CD14-positive monocyte (primary cell): ENCODE measurements at regions not wholly inside any gene's neighbourhood (a gene's known extent, or its start where the extent isn't known, plus 50 kb on each side); places are given as distances from the start of the nearest gene placed in this dataset.

Source experiments
- DNase-seq, 3 donors: peaks; one replicate each; pipeline ENCODE4 v3.0.0-alpha.2; 2011 to 2022
- H2AFZ ChIP-seq: 2 replicates; pipeline ENCODE4 v1.6.0; 2012; ENCODE audit warnings: mild to moderate bottlenecking, low read depth, low read length, inconsistent platforms; ENCODE audit not compliant: insufficient read depth, poor library complexity, severe bottlenecking
- H3K27ac ChIP-seq, 2 donors: 1 replicate in 1 of 2; 2 replicates in 1 of 2; pipeline ENCODE4 v1.5.1; 2012 to 2013; ENCODE audit warnings: low read length in 2 of 2, control low read depth in 1 of 2, inconsistent platforms in 1 of 2, low read depth in 1 of 2, mild to moderate bottlenecking in 1 of 2
- H3K27me3 ChIP-seq, 2 donors: one replicate each; pipeline versions ENCODE4 v1.6.0 to v1.6.1; 2011 to 2013; ENCODE audit warnings: low read length in 2 of 2; ENCODE audit not compliant: control insufficient read depth in 2 of 2, insufficient read depth in 2 of 2
- H3K36me3 ChIP-seq, 2 donors: replicated peaks in 1 of 2; 1 replicate in 1 of 2; 2 replicates in 1 of 2; pipeline versions ENCODE4 v1.5.1 to v1.6.1; 2012 to 2013; ENCODE audit warnings: low read length in 2 of 2, control low read depth in 1 of 2, inconsistent platforms in 1 of 2, mild to moderate bottlenecking in 1 of 2; ENCODE audit not compliant: insufficient read depth in 2 of 2, control insufficient read depth in 1 of 2
- H3K4me1 ChIP-seq, 2 donors: 1 replicate in 1 of 2; 2 replicates in 1 of 2; pipeline versions ENCODE4 v1.5.1 to v1.6.1; 2012 to 2013; ENCODE audit warnings: low read length in 2 of 2, control low read depth in 1 of 2, inconsistent platforms in 1 of 2, mild to moderate bottlenecking in 1 of 2, moderate library complexity in 1 of 2; ENCODE audit not compliant: insufficient read depth in 2 of 2, control insufficient read depth in 1 of 2
- H3K4me2 ChIP-seq: replicated peaks from 2 replicates; pipeline ENCODE3; 2012; ENCODE audit warnings: low read length, moderate library complexity, mild to moderate bottlenecking; ENCODE audit not compliant: poor library complexity, severe bottlenecking; ENCODE audit errors: extremely low read depth
- H3K4me3 ChIP-seq, 3 experiments: fragments of 200-600 bp in 1 of 3; sonication (generic) in 1 of 3; replicated peaks in 1 of 3; 1 replicate in 2 of 3; 2 replicates in 1 of 3; pipeline ENCODE4 v1.5.1; 2011 to 2013; ENCODE audit warnings: low read length in 3 of 3, mild to moderate bottlenecking in 3 of 3, control low read depth in 2 of 3, low read depth in 2 of 3, inconsistent platforms in 1 of 3, moderate library complexity in 1 of 3
- H3K79me2 ChIP-seq: 2 replicates; pipeline ENCODE4 v1.6.0; 2012; ENCODE audit warnings: mild to moderate bottlenecking, control low read depth, inconsistent platforms, low read length, moderate library complexity; ENCODE audit not compliant: insufficient read depth
- H3K9ac ChIP-seq: 2 replicates; pipeline ENCODE4 v1.6.0; 2017; ENCODE audit warnings: low read length, mild to moderate bottlenecking; ENCODE audit not compliant: insufficient read depth, poor library complexity, severe bottlenecking
- H3K9me3 ChIP-seq, 2 donors: replicated peaks in 1 of 2; 1 replicate in 1 of 2; 2 replicates in 1 of 2; pipeline versions ENCODE4 v1.5.1 to v1.6.1; 2012 to 2013; ENCODE audit warnings: low read length in 2 of 2, control low read depth in 1 of 2; ENCODE audit not compliant: control insufficient read depth in 1 of 2, insufficient read depth in 1 of 2
- H4K20me1 ChIP-seq: 2 replicates; pipeline ENCODE4 v1.6.0; 2012; ENCODE audit warnings: mild to moderate bottlenecking, low read length, control low read depth, moderate library complexity; ENCODE audit not compliant: insufficient read depth
- H3K27ac Mint-ChIP-seq, 7 donors: one replicate each; pipeline ENCODE4 v1.8.0; 2020; ENCODE audit warnings: mild to moderate bottlenecking in 7 of 7, mixed read lengths in 7 of 7, moderate library complexity in 6 of 7, inconsistent platforms in 2 of 7
- H3K27me3 Mint-ChIP-seq, 3 donors: one replicate each; pipeline ENCODE4 v1.8.0; 2021 to 2022; ENCODE audit warnings: low read depth in 3 of 3, mild to moderate bottlenecking in 3 of 3, mixed read lengths in 3 of 3, moderate library complexity in 3 of 3, inconsistent platforms in 1 of 3
- H3K36me3 Mint-ChIP-seq, 2 donors: one replicate each; pipeline ENCODE4 v1.8.0; 2020; ENCODE audit warnings: mixed read lengths in 2 of 2, inconsistent platforms in 1 of 2, mild to moderate bottlenecking in 1 of 2
- H3K4me1 Mint-ChIP-seq: one replicate; pipeline ENCODE4 v1.8.0; 2020; ENCODE audit warnings: mild to moderate bottlenecking, mixed read lengths
- H3K4me3 Mint-ChIP-seq, 2 donors: one replicate each; pipeline ENCODE4 v1.8.0; 2020; ENCODE audit warnings: mild to moderate bottlenecking in 2 of 2, mixed read lengths in 2 of 2, moderate library complexity in 1 of 2
- H3K9me3 Mint-ChIP-seq, 7 donors: one replicate each; pipeline ENCODE4 v1.8.0; 2020 to 2022; ENCODE audit warnings: mixed read lengths in 7 of 7, mild to moderate bottlenecking in 6 of 7, moderate library complexity in 6 of 7, inconsistent platforms in 2 of 7
- WGBS: methylation state at CpG from one replicate; pipeline ENCODE4 v1.1.5; 2013; ENCODE audit warnings: missing lambda C conversion rate; ENCODE audit not compliant: insufficient coverage; 5-methylcytosine and 5-hydroxymethylcytosine counted together
- intact Hi-C, 2 donors: fragments of 100-400 bp; cut with micrococcal nuclease; formaldehyde crosslinking; loops; one replicate each; pipeline versions ENCODE4 v1.15.0 to v1.15.1; 2023
- TF ChIP-seq, protein P1 (sequence below): fragments of 200-600 bp; IDR thresholded peaks from one replicate; pipeline ENCODE4 v1.8.0; 2022; ENCODE audit warnings: antibody characterized with exemption, mild to moderate bottlenecking

DNA sequence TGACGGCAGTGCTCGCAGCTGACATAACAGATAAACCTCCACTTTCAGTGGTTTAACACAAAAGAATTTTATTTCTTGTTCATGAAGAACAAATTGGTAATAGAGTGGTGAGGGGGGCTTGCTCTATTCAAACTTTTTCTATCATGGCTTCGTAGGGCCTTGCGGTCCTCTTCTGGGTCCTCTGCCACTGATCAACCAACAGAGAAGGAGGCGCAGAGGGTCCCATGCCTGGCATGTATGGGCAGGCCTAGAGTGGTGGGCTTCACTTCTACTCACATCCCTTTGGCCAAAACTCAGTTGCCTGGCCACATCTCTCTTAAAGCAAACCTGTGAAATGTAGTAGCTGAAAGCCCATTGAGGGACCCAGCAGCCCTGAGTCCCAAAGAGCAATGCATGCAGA, 460.5 kb downstream of the SIPA1L2 start:
- Histone ChIP-seq H3K4me3 (no peak overlapping the region), H3K27ac (no peak overlapping the region), H3K36me3 (no peaks in the 10 kb centered on the region), H2AFZ (no peak overlapping the region), H3K9ac (no peak overlapping the region), H3K4me2 (no peak overlapping the region), H3K79me2 (no peaks in the 10 kb centered on the region), H3K9me3 (no peaks in the 10 kb centered on the region), H3K4me1 (peaks cover 0 to 3% of the 10 kb centered on the region in 2 donors), H4K20me1 (no peaks in the 10 kb centered on the region), H3K27me3 (no peaks in the 10 kb centered on the region)
- WGBS = no CpG with 5 or more reads among the region's 5 CpGs
- Mint-ChIP-seq H3K27me3 (peaks cover 2 to 4% (median 3%) of the 10 kb centered on the region in 3 donors), H3K4me3 (no peak overlapping the region), H3K27ac (no peak overlapping the region), H3K4me1 (peaks cover 2% of the 10 kb centered on the region), H3K9me3 (peaks cover 0 to 4% (median 2%) of the 10 kb centered on the region in 7 donors), H3K36me3 (no peaks in the 10 kb centered on the region)
- TF ChIP-seq, protein P1, sequence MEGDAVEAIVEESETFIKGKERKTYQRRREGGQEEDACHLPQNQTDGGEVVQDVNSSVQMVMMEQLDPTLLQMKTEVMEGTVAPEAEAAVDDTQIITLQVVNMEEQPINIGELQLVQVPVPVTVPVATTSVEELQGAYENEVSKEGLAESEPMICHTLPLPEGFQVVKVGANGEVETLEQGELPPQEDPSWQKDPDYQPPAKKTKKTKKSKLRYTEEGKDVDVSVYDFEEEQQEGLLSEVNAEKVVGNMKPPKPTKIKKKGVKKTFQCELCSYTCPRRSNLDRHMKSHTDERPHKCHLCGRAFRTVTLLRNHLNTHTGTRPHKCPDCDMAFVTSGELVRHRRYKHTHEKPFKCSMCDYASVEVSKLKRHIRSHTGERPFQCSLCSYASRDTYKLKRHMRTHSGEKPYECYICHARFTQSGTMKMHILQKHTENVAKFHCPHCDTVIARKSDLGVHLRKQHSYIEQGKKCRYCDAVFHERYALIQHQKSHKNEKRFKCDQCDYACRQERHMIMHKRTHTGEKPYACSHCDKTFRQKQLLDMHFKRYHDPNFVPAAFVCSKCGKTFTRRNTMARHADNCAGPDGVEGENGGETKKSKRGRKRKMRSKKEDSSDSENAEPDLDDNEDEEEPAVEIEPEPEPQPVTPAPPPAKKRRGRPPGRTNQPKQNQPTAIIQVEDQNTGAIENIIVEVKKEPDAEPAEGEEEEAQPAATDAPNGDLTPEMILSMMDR = no peak
- intact Hi-C loops = no loop called here
- no peak for DNase-seq

DNA sequence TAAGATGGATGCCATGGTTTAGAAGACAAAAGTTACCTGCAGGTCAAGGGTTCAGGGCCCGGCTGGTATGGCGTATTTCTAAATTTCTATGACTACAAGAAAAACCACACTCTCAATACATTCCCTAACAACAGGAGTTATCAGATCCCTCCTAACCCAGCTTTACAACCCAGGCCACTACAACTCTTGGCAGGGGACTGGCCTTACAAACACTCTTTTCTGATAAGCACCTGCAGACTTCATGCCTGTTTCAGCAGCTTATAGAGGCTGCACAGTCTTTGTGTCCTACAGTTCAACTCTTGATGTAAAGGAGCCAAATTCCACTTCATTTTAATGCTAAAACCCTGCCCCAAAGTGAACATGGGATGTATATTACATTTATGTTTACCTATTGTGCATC, 461.4 kb downstream of the SIPA1L2 start:
- 100% methylated on average over 2 of the region's 2 CpGs for WGBS
- no peak overlapping the region for H3K4me2 ChIP-seq
- intact Hi-C loops = no loop called here

More for the DNA sequence above, 461.4 kb downstream of the SIPA1L2 start:
- H3K9me3 ChIP-seq = no peaks in the 10 kb centered on the region
- H3K27me3 ChIP-seq = no peaks in the 10 kb centered on the region
- Mint-ChIP-seq H3K4me1 (peaks cover 2% of the 10 kb centered on the region), H3K27ac (no peak overlapping the region), H3K27me3 (peaks cover 0 to 3% (median 2%) of the 10 kb centered on the region in 3 donors), H3K9me3 (peaks cover 0 to 3% (median 2%) of the 10 kb centered on the region in 7 donors), H3K36me3 (no peaks in the 10 kb centered on the region), H3K4me3 (no peak overlapping the region)
- no peak overlapping the region for H3K4me3 ChIP-seq
- TF ChIP-seq, protein P1 = no peak
- no peaks in the 10 kb centered on the region for H4K20me1 ChIP-seq
- H3K4me1 ChIP-seq = peaks cover 0 to 3% of the 10 kb centered on the region in 2 donors
- H3K36me3 ChIP-seq = no peaks in the 10 kb centered on the region
- no peak overlapping the region for H3K9ac ChIP-seq
- H3K79me2 ChIP-seq = no peaks in the 10 kb centered on the region
- no peak overlapping the region for H3K27ac ChIP-seq
- H2AFZ ChIP-seq = no peak overlapping the region
- no peak for DNase-seq
